Posterior cingulate gyrus (tissue), 11 donors: ENCODE measurements at regions not wholly inside any gene's neighbourhood (a gene's known extent, or its start where the extent isn't known, plus 50 kb on each side); places are given as distances from the start of the nearest gene placed in this dataset.

Experiments
- DNase-seq, 10 donors: peaks; one replicate each; pipeline versions ENCODE4 v3.0.0 to v3.0.0-alpha.2; 2020 to 2021; ENCODE audit warnings: mixed read lengths in 3 of 10
- intact Hi-C: fragments of 100-400 bp; cut with DNase I; formaldehyde crosslinking; loops from one replicate; pipeline ENCODE4 v1.15.1; 2023

DNA sequence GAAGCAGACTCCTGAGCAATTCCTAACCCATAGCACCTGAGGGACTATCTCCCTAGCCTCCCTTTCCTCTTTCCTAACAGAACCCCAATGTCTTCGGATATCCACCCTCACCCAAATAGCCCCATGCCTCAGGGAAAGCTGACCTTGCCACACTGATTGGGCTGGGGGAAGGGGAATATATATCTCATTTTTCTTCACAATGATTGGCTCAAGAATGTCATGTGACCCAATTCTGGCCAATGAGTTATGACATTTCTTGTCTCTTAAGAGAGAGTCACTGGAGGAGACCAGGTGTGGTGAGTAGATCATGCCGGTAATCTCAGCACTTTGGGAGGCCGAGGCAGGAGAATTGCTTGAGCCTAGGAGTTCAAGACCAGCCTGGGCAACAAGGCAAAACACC lies 71.9 kb upstream of the NLK start:
- intact Hi-C loops: no loop called here
- no peak for DNase-seq

DNA sequence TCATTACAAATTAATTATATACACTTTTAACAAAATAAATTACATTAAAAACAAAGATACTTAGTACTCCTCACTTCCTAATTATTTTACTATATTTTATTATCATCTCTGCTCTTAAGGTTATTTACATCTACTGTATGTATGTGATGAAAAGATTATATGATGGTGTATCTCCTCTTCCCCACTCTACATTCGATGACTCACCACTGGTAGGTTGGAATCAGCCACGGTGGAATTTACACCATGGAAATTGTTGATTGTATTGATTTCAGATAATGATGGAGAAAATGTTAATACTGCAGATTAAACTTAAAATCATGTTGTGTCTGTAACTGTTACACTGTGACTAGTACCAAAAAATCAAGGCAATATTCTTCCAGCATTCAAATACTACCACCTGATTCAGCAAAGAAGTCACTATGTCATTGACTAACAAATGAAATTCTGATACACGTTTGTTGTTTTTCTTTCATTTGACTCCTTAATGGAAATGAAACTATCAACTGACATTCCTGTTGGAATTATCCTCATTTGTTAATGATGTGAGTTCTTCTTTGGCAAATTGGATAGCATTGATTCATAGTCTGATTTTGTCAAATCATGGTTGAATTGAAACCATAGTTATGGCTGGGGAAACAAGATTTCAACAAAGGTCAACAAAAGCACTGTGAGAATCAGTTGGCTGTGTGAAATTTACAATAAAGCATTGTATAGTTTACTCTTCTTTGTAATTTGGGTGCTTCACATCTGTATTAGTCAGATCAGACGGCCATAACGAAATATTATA lies 69.0 kb upstream of the NLK start:
- no peak for DNase-seq
- intact Hi-C loops: no loop called here

DNA sequence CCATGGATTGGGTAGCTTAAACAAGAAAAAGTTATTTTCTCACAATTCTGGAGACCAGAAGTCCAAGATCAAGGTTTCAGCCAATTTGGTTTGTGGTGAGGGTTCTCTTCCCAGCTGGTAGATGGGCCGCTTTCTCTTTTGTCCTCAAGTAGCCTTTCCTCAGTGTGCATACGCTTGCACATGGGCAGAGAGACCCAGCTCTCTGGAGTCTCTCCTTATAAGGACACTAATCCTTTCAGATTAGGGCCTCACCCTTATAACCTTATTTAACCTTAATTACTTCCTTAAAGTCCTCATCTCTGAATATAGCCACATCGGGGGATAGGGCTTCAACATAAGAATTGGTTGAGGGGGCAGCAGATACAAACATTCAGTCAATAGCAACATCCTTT lies 68.4 kb upstream of the NLK start:
- no peak for DNase-seq
- intact Hi-C loops: no loop called here

DNA sequence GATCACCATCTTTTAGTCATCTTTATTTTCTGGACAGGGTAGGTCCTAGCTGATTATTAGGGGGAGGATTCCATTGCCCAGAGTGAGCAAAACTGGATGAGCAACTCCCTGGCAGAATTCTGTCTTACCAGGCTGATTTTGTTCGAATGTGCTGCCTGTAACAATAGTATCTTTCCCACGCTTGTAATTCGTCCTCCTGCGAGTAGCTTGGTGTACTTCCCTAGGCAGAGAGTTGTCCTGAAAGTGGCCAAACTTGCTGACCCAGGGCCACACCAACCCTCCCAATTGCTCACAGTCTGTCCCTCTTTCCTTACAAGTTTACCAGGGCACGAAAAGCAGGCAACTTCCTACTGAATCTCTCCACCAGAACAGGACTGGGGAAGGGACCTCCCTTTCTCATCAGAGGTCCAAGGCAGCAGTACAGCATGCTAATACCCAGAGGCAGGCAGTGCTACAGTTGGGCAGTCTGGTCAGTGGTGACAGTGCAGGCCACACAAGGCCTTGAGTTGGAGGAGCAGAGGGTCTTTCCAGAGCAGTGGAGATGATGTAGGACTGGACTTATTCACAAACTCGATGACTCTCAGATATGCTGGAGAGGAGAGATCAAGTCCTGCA lies 67.8 kb upstream of the NLK start:
- DNase-seq: no peak
- intact Hi-C loops: no loop called here

DNA sequence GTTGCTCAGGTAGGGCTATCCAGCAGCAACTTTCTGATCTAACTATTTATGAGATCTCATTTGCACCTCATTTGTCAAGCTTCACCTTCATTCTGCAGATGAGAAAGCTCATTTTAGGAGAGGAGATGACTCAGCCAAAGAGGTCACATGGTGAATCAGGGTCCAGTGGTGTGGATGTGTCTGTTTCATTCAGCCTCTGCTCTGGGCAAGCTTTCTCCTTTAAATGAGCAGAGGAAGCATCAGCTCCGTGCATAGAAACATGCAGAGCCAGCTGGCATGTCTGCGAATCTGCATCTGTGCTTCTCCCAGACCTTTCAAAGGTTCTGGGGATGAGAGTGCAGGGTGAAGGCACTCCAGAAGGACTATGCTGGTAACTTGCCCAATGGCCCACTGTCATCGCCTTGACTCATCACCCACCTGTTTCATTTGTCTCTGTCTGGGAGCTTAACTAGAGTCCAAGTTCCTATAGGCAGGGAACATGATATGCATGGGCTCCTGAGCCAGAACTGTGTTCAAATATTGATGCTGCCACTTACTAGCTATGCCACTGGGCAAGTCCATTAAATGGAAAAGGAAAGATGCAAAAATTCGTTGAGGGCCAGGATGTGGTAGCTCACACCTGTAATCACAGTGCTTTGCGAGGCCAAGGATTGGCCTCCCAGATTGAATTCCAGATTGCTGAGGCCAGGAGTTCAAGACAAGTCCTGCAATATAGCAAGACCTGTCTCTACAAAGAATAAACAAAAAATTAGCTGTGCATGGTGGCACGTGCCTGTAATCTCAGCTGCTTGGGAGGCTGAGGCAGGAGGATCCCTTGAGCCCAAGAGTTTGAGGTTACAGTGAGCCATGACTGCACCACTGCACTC lies 67.1 kb upstream of the NLK start:
- DNase-seq: peak in 8 of 10 donors; percentile 32 to 93 (median 54)
- intact Hi-C loops: no loop called here

DNA sequence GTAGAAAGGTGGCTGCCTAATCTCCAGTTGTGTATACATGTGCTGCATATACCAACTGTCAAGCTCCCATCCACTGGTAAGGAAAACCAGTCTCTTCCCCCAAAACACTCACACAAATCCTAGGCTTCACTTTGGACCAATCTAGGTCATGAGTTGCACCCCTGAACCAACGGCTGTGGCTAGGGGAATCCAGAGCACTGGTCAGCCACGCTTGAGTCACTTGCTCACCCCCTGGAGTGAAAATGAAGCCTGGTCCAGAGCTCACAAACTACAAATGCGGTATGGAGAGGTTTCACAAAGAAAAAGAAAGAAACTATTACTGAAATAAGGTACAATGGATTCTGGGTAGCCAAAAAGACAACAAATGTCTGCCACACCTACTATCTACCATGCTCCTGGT lies 66.1 kb upstream of the NLK start:
- intact Hi-C loops: no loop called here
- DNase-seq: no peak

DNA sequence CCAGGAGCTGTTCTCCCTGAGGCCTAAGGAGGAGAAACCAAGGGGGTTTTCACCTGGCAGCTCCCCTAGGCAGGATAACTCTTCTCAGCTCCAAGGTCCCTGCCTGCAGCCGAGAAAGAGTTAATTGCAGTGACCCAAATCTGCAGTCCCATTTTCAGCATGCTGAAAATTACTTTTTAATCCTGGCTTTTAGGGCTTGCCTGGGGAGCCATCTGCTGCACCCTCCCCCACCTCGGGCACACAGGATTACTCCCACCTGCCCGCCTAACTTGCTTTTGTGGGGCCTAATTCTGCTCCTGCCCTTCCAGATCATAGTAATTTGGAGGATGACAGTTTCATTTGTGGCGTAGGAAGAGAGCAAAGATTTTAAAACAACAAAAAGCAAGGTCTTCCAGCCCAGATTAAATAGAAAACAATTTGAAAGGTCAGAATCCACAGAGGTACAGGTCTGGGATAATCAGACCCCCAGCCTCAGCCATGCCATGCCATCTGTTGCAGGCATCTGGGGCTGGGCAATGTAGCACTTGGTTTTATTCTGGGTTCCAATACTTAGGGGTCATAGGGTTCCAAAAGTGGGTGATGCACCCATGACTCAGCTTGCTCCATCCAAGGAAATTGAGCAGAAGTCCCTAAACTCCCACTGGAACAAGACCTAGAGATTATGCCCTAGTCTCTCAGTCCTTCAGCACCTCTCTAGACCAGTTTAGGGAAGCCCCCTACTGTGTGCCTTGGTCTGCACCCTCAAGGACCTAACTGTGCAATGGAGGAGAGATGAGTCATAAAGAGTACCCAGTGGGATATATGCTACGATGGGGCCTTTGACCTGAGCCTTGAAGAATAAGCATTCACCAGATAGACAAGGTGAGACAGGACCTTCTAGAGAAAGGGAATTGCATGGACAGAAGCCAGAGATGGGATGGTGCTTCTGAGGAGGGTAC lies 64.5 kb upstream of the NLK start:
- DNase-seq: no peak

DNA sequence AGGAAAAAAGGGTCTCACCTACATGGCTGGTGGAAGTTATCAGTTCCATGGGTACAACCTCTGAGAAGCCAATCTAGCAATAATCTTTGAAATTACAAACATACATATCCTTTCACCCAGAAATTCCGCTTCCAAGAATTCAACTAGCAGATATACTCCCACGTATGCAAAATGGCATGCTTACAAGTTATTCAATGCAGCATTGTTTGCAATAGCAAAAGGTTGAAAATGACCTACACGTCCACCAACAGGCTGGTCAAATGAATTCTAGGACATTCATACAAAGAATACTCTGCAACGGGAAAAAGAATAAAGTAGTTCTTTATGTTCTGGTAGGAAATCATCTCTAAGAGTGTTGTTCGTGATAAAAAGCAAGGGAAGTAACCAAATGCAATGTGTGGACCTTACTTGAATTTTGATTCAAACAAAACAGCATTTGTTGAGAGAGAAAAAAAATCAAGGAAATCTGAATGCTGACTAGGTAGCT lies 63.7 kb upstream of the NLK start:
- no peak for DNase-seq
- intact Hi-C loops: no loop called here

More for the DNA sequence above, 64.5 kb upstream of the NLK start:
- intact Hi-C loops: no loop called here

DNA sequence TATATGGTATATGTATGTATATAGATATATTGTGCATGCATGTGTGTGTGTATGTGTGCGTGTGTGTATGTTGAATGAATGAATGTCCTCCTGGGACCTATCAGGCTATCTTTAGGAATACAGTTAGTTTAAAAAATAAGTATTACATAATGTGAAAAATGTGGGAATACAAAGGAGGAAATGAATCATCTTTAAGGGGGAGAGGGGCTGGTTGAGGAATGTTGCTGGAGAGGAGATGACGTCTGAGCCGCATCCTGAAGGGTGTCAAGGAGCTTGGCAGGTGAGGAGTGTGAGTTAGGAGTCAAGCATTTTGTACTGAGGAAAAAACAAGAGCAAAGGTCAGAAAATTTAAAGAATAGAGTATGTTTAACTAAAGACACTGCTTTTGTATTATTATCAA lies 62.4 kb upstream of the NLK start:
- no peak for DNase-seq
- intact Hi-C loops: no loop called here

DNA sequence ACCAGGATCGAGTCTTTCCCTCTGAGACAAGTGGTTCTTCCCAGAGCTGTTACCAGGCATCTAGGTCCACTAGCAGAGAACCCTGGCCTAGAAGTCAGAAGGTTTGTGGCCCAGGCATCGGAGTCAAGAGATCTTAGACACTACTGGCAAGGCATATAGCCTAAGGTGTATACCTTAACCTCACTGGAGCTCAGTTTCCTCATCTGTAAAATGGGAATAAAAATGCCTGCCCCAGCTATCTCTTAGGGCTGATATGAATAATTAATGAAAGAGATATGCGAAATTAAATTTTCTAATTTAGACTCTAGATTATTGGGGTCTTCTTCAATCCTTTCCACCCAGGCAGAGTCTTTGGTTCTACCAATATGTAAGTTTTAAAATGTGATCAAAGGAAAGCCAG lies 60.5 kb upstream of the NLK start:
- no peak for DNase-seq
- intact Hi-C loops: no loop called here

DNA sequence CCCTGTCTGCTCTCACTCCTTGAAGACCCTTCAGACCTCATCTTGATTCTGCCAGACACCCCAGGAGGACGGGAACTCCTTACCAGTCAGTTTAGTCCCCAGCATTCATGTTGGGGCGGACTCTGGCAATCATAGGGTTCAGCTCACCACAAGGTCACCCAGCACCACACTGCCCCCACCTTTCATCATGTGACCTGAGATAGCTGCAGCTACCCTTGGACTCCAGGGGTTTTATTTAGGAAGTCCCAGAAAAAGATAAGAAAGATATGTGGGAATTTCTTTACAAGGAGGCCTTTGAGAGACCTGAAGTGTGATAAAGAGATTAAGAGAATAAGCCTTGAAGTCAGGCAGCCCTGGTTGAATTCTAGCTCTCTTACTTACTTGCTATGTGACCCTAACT lies 59.8 kb upstream of the NLK start:
- intact Hi-C loops: no loop called here

DNA sequence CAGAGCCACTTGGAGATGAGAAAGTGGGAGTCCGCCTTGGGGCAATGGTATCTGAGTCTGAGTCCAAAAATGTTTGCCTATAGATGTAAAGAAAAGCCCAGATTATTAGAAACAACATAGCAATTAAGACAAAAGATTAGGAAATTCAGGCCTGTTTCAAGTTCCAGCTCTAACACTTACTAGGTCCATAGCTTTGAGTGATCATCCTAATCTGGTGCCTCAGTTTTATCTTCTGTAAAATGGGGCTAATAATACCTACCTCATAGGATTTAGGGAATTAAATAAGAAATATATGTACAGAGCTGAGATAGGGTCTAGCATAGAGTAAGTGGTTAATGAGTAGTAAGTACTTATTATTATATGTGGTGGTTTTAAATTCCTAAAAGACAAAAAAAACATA lies 58.6 kb upstream of the NLK start:
- intact Hi-C loops: no loop called here
- DNase-seq: no peak

More for the DNA sequence above, 59.8 kb upstream of the NLK start:
- DNase-seq: no peak

DNA sequence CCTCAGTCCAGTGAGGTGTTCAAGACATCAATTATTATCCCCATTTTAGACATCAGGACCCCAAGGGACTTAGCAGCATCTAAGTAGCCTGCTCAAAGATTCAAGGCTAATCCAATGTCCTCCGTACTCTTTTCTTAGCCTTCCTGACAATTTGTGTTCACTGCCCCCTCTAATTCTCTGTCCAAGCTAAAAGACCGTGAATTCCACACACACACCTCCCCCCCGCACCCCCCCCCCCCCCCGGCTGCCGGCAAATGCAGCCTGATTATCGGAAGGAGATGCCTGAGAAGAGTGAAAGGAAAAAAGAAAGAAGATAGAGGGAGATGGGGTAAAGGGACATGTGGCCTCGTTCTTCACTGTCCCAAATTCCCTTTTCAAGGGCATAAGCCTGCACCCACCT lies 58.1 kb upstream of the NLK start:
- intact Hi-C loops: no loop called here
- no peak for DNase-seq

DNA sequence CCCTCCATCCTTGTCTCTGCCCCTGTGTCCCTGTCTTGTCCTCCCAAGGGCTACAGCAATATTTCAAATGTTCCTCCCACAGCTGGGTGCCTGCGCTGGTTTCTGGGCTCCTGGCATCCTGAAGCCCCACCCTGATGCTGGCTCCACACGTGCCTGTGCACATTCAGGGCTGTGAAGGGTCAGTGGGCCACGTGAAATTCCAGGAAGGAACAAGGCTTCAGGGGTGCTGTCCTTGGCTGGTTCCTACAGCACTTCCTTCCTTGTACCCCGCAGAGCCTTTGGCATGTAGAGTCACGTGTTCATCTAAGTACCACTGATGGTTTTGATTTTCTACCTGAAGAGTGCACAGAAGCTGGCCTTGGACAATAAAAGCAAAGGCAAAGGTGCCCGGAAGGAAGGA lies 57.7 kb upstream of the NLK start:
- DNase-seq: no peak
- intact Hi-C loops: no loop called here

DNA sequence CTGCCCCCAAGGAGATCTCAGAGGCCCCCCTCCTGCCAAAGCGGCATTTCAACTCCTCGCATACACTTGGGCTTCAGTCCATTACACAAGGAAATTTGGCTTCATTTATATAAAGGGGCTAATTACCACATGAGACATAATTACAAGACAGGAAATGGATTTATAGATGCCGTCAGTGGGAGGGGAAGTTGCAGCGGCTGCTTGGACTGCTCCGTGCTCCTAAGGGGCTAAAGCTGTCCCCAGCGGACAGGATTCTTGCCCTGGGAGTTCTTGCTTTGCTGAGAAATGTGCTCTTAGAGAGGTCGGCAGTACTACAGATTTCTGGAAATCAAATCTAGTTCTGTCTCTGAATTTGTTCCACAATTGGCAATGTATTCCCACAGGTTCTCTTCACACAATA lies 57.2 kb upstream of the NLK start:
- intact Hi-C loops: no loop called here
- no peak for DNase-seq

DNA sequence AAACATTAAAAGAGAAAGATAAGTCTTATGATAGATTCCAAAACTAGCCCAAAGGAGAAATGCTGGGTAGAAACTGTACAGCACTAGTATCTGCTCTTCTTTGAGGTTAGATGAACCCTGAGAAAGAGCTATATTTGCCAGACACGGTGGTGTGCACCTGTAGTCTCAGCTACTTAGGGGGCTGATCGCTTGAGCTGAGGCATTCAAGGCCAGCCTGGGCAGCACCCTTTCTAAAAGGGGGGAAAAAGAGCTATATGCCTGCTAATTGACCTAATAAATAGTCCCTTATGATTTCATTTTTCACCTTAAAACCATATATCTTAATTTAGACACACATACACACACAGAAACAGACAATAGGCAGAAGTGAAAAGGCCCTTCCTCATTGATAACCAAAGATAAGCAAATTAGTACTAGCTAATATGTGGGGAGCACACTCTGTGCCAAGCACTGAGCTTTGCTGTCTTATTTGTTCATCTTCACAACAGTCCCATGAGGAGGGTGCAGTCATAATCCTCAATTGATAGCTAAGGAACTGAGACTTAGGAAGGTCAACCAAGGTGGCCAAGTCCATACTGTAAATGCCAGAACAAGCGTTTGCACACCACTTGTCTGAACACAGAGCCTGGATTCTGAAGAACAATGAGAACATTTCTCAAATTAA lies 56.6 kb upstream of the NLK start:
- intact Hi-C loops: no loop called here
- DNase-seq: no peak

DNA sequence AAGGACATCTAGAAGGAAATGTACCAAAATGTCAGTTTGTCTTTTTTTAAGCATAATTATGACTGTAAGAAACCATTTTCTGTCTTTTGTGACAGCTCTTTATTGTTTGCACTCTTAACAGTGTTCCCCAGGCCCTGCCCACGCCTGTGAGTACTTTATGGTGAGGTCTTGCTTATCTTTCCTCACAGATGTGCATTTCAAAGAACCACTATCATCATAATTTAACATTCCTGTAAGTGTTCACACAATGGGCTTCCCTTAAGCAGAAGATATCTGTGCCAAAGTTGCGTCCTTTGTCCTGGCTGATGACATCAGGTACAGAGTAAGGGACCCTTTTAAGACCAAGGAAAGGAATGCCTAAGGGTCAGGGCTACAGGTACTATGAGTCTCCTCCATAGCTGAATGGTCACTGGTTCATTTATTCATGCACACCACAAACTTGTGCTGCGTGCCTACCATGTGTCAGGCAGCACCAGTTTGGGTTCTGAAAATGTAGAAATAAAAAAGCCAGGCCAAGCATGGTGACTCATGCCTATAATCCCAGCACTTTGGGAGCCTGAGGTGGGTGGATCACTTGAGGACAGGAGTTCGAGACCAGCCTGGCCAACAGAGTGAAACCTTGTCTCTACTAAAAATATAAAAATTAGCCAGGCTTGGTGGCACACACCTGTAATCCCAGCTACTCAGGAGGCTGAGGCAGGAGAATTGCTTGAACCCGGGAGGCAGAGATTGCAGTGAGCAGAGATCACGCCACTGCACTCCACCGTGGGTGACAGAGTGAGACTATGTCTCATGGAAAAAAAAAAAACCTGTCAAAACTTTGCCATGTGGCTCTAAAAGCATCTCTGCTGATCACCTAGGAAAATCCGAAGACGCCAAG lies 55.4 kb upstream of the NLK start:
- no peak for DNase-seq
- intact Hi-C loops: no loop called here

DNA sequence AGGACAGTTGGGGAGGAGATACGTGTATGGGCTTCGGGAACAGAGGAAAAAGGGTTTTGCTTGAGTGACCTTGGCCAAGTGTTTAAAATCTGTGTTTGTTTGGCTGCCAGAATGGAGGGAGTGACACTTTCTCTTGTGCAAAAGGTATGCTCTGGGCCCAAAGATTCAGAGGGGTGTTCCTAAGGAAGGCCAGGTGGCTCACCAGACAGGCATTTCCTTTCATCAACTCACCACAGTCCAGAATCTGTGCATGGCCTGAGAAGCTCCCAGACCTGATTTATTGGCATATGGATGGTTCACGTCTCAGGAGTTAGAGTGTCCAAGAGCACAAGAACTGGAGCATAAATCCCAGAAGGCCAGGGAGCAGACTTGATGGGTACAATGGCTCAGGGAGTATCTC lies 53.4 kb upstream of the NLK start:
- DNase-seq: no peak
- intact Hi-C loops: no loop called here

DNA sequence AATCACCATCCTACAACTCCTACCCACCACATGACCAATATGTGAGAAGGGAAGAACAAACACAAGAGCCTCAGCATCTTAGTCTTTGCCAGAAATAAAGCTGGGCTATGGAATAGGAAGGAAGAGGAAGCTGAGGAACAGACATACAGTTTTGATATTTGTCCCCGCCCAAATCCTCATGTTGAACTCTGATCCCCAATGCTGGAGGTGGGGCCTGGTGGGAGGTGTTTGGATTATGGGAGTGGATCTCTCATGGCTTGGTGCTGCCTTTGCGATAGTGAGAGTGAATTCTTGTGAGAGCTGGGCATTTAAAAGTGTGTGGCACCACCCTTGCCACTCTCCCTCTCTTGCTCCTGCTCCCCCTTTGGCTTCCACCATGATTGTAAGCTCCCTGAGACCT lies 52.4 kb upstream of the NLK start:
- no peak for DNase-seq

More for the DNA sequence above, 52.4 kb upstream of the NLK start:
- intact Hi-C loops: no loop called here
